GM13976 (cell line): ENCODE measurements at regions not wholly inside any gene's neighbourhood (a gene's known extent, or its start where the extent isn't known, plus 50 kb on each side); places are given as distances from the start of the nearest gene placed in this dataset.

Experiments
- DNase-seq: peaks from one replicate; pipeline ENCODE4 v3.0.0; 2012; ENCODE audit warnings: low spot score
- in situ Hi-C: fragments of 300-500 bp; cut with MboI; formaldehyde crosslinking; loops from one replicate; pipeline ENCODE4 v1.12.0; 2022; ENCODE audit warnings: low sequenced_read_pairs, mixed read lengths, inconsistent platforms; ENCODE audit not compliant: unreplicated experiment
- TF ChIP-seq, protein P1 (sequence below): IDR thresholded peaks from 2 replicates; pipeline ENCODE4 v1.5.1; 2012; ENCODE audit warnings: borderline replicate concordance, mild to moderate bottlenecking; ENCODE audit not compliant: insufficient read depth; ENCODE audit errors: extremely low read depth, missing control alignments, control extremely low read depth

DNA sequence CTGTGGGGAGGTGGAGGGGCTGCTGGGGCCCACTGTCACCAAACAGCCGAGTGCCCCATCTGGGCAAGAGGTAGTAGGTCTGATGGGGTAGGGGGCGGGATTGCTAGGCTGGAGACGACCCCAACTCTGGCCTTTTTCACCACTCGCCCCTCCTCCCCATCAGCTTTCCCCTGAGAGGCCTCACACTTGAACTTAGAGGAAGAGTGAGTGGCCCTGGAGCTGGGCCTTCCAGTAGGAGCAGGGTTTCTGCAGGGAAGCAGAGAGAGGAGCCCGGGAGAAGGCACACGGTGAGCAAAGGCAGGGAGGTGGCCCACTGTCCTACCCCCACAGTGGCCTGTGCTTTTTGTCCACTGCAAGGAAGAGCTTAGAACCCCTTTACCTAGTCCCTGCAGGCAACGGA, 111.9 kb upstream of the WNT4 start:
- TF ChIP-seq, protein P1, sequence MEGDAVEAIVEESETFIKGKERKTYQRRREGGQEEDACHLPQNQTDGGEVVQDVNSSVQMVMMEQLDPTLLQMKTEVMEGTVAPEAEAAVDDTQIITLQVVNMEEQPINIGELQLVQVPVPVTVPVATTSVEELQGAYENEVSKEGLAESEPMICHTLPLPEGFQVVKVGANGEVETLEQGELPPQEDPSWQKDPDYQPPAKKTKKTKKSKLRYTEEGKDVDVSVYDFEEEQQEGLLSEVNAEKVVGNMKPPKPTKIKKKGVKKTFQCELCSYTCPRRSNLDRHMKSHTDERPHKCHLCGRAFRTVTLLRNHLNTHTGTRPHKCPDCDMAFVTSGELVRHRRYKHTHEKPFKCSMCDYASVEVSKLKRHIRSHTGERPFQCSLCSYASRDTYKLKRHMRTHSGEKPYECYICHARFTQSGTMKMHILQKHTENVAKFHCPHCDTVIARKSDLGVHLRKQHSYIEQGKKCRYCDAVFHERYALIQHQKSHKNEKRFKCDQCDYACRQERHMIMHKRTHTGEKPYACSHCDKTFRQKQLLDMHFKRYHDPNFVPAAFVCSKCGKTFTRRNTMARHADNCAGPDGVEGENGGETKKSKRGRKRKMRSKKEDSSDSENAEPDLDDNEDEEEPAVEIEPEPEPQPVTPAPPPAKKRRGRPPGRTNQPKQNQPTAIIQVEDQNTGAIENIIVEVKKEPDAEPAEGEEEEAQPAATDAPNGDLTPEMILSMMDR: no peak
- in situ Hi-C loops: no loop called here
- DNase-seq: no peak

- TF ChIP-seq, protein P1: no peak
- no peak for DNase-seq
- in situ Hi-C loops: no loop called here
These were observed 112.7 kb upstream of the WNT4 start for GRCh38 chr1:22255341-22256212.

DNA sequence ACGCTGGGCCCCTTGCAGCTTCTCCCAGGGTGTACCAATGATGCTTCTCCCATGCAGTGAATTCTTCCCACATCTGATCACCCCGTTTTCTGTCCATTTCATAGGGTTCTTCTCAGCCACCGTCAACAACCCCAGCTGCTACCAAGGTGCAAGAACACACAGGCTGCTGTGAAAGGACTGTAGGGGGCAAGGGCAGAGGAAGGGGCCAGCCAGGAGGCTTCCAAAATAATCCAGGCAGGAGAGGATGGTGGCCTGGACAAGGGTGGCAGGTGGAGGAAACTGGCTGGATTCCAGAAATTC, 113.3 kb upstream of the WNT4 start:
- TF ChIP-seq, protein P1: no peak
- in situ Hi-C loops: no loop called here
- no peak for DNase-seq

DNA sequence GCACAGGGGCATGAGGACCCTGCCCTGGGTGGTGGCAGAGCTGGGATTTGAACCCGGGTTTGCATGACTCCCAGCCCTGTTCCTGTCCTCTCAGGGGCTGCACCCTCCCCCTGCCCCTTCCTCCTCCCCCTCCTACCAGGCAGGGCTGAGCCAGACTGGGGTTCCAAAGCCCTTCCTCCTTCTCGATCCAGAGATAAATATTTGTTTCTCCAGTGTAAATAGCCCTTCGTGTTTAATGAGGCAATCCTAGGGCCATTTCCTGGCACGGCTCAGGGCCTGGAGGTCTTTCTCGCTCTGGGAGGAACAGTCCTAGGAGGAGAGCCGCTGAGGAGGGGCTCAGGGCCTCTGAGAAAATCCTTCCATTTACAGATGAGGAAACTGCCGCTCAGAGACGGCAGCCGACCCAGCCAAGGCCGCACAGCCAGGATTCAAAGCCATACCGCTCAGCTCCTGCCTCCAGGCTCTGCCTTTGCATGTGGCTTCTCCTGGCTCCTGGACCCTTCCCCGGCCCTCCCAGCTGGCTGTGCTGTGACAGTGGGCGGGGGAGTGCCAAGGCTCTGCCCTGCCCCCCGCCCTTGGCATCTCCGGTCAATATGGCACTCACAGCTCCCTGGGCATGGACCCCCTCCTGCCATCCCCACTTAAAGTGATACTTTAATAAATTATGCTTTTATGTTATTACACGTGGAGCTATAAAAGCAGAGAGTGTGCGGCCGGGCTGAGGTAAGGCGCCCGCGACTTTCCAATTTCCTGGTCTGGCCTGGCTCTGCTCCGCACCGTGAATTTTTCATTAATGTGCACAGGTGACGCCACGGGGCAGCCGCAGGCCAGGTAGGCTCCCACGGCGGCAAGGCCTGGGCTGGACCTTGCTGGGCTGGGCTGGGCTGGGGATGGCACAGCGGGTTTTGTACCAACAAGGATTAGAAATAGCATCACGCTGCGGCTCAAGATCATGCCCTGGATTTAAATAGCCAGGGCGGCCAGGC, 114.7 kb upstream of the WNT4 start:
- in situ Hi-C loops: no loop called here
- TF ChIP-seq, protein P1: no peak
- no peak for DNase-seq

DNA sequence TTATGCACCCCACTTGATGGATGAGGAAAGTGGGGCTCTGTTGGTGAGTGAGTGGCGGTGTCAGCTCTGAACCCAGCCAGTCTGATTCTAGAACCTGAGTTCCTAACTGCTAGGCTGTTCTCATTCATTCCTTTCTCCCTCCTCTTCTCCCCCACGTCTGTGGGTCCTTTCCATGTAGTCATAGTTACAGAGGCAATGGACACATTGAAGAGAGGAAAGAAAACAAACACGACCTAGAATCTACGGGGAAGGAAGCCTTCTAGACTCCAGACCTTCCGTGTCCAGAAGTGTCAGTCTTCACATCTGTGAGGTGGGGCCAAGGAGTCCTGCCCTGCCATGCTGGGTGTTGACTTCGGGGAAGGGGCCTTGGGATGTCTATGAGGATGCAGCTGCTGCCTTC, 115.8 kb upstream of the WNT4 start:
- DNase-seq: no peak
- in situ Hi-C loops: no loop called here
- TF ChIP-seq, protein P1: no peak

GRCh38 chr1:22259551-22260282, 116.8 kb upstream of the WNT4 start:
- TF ChIP-seq, protein P1: no peak
- in situ Hi-C loops: no loop called here
- DNase-seq: no peak
